ENCODE measurements at regions not wholly inside any gene's neighbourhood (a gene's known extent, or its start where the extent isn't known, plus 50 kb on each side); places are given as distances from the start of the nearest gene placed in this dataset.
"Not testable (repeated sequence)": the region's sequence is repeated elsewhere in the genome, so short reads cannot be mapped to it uniquely, and the experiment has no call there.

GRCh38 chr10:80750268-80750667, 212.6 kb downstream of the SH2D4B start:
- no peak for DNase-seq (ENCODE audit: low read depth, low spot score)

GRCh38 chr10:80751940-80752339, 214.2 kb downstream of the SH2D4B start:
- DNase-seq (ENCODE audit: low read depth, low spot score) = no peak

GRCh38 chr10:80753612-80754011, 215.9 kb downstream of the SH2D4B start:
- DNase-seq (ENCODE audit: low read depth, low spot score) = no peak

- DNase-seq (ENCODE audit: low read depth, low spot score) = no peak
These were observed 218.2 kb downstream of the SH2D4B start for GRCh38 chr10:80755893-80756292.

GRCh38 chr10:80759693-80760092, 222.0 kb downstream of the SH2D4B start:
- DNase-seq (ENCODE audit: low read depth, low spot score) = no peak

- DNase-seq (ENCODE audit: low read depth, low spot score) = no peak
These were observed 223.2 kb downstream of the SH2D4B start for GRCh38 chr10:80760914-80761371.

GRCh38 chr10:80767963-80768362, 230.3 kb downstream of the SH2D4B start:
- DNase-seq (ENCODE audit: low read depth, low spot score) = no peak

- DNase-seq (ENCODE audit: low read depth, low spot score) = no peak
These were observed 232.0 kb downstream of the SH2D4B start for GRCh38 chr10:80769700-80770160.

GRCh38 chr10:80770239-80770638, 232.5 kb downstream of the SH2D4B start:
- DNase-seq (ENCODE audit: low read depth, low spot score) = no peak

- no peak for DNase-seq (ENCODE audit: low read depth, low spot score)
These were observed 233.6 kb downstream of the SH2D4B start for GRCh38 chr10:80771285-80771684.

GRCh38 chr10:80771902-80772555, 234.3 kb downstream of the SH2D4B start:
- no peak for DNase-seq (ENCODE audit: low read depth, low spot score)

GRCh38 chr10:80772596-80772995, 234.9 kb downstream of the SH2D4B start:
- DNase-seq (ENCODE audit: low read depth, low spot score) = no peak

GRCh38 chr10:80784695-80785094, 247.0 kb downstream of the SH2D4B start:
- no peak for DNase-seq (ENCODE audit: low read depth, low spot score)

- DNase-seq (ENCODE audit: low read depth, low spot score) = no peak
These were observed 248.6 kb downstream of the SH2D4B start for GRCh38 chr10:80786322-80786721.

GRCh38 chr10:80787952-80788351, 250.2 kb downstream of the SH2D4B start:
- no peak for DNase-seq (ENCODE audit: low read depth, low spot score)

- no peak for DNase-seq (ENCODE audit: low read depth, low spot score)
These were observed 257.3 kb downstream of the SH2D4B start for GRCh38 chr10:80794994-80795393.

GRCh38 chr10:80805343-80806020, 267.8 kb downstream of the SH2D4B start:
- no peak for DNase-seq (ENCODE audit: low read depth, low spot score)

GRCh38 chr10:80814147-80814652, 276.5 kb downstream of the SH2D4B start:
- DNase-seq (ENCODE audit: low read depth, low spot score) = no peak

GRCh38 chr10:80829151-80829550, 291.4 kb downstream of the SH2D4B start:
- DNase-seq (ENCODE audit: low read depth, low spot score) = no peak

- no peak for DNase-seq (ENCODE audit: low read depth, low spot score)
These were observed 291.9 kb downstream of the SH2D4B start for GRCh38 chr10:80829562-80829961.

- DNase-seq (ENCODE audit: low read depth, low spot score) = not testable (repeated sequence)
These were observed 295.0 kb downstream of the SH2D4B start for GRCh38 chr10:80832693-80833092.

- peak; percentile 1 for DNase-seq (ENCODE audit: low read depth, low spot score)
These were observed 317.8 kb downstream of the SH2D4B start for GRCh38 chr10:80855348-80855971.

GRCh38 chr10:80856186-80856585, 318.5 kb downstream of the SH2D4B start:
- no peak for DNase-seq (ENCODE audit: low read depth, low spot score)

All from astrocyte of the hippocampus (primary cell).